PFSK-1 (cell line): ENCODE measurements at regions not wholly inside any gene's neighbourhood (a gene's known extent, or its start where the extent isn't known, plus 50 kb on each side); places are given as distances from the start of the nearest gene placed in this dataset.

Experiments
- POLR2AphosphoS5 ChIP-seq: IDR thresholded peaks from 2 replicates; pipeline ENCODE4 v1.6.1; 2012; ENCODE audit warnings: low read depth, mild to moderate bottlenecking, control low read depth, low read length, moderate library complexity
- TAF1 ChIP-seq: IDR thresholded peaks from 2 replicates; pipeline ENCODE4 v1.6.1; 2012; ENCODE audit warnings: low read length, control low read depth, borderline replicate concordance; ENCODE audit not compliant: insufficient read depth

- TF ChIP-seq POLR2AphosphoS5, result no peak
- no peak for TF ChIP-seq TAF1
Measured at GRCh38 chr6:2547355-2547754, 203.4 kb downstream of the MYLK4 start.
